IMR-90 (cell line): ENCODE measurements at regions not wholly inside any gene's neighbourhood (a gene's known extent, or its start where the extent isn't known, plus 50 kb on each side); places are given as distances from the start of the nearest gene placed in this dataset.

Experiments used
- BHLHE40 ChIP-seq: fragments of 150-350 bp; IDR thresholded peaks from 2 replicates; pipeline ENCODE4 v1.6.1; 2016; ENCODE audit warnings: mild to moderate bottlenecking, low read depth, low read length
- CHD1 ChIP-seq: IDR thresholded peaks from 2 replicates; pipeline ENCODE4 v1.6.1; 2012; ENCODE audit warnings: low read depth, low read length, improper control_type of control experiment
- CTCF ChIP-seq: conservative IDR thresholded peaks from 2 replicates; pipeline ENCODE4 v1.5.1; 2012; ENCODE audit warnings: mild to moderate bottlenecking, low read depth, low read length, improper control_type of control experiment
- MAZ ChIP-seq: IDR thresholded peaks from 2 replicates; pipeline ENCODE4 v1.6.1; 2012; ENCODE audit warnings: low read depth, mild to moderate bottlenecking, low read length, improper control_type of control experiment, moderate library complexity, borderline replicate concordance
- POLR2A ChIP-seq: IDR thresholded peaks from 2 replicates; pipeline ENCODE4 v1.6.1; 2012; ENCODE audit warnings: mild to moderate bottlenecking, low read depth, low read length

- TF ChIP-seq POLR2A: no peak
- no peak for TF ChIP-seq CTCF
- no peak for TF ChIP-seq BHLHE40
- TF ChIP-seq MAZ: no peak
- TF ChIP-seq CHD1: no peak
Observed at GRCh38 chr5:93267276-93267675, 313.7 kb downstream of the NR2F1-AS1 start.
